ENCODE measurements at regions not wholly inside any gene's neighbourhood (a gene's known extent, or its start where the extent isn't known, plus 50 kb on each side); places are given as distances from the start of the nearest gene placed in this dataset.
"Not testable (repeated sequence)": the region's sequence is repeated elsewhere in the genome, so short reads cannot be mapped to it uniquely, and the experiment has no call there.

GRCh38 chr2:212794471-212794870, 255.9 kb upstream of the ERBB4 start:
- Histone ChIP-seq H3K4me3 (ENCODE audit: low read depth, low read length, poor library complexity, severe bottlenecking) (no peak overlapping the region), H3K27ac (ENCODE audit: low read depth, low read length, poor library complexity, severe bottlenecking) (no peak overlapping the region), H3K36me3 (ENCODE audit: insufficient read depth, low read length, poor library complexity, severe bottlenecking) (no peaks in the 10 kb centered on the region), H3K9me3 (ENCODE audit: low read depth, low read length, poor library complexity, severe bottlenecking) (no peaks in the 10 kb centered on the region), H3K4me1 (ENCODE audit: insufficient read depth, low read length, poor library complexity, severe bottlenecking) (peaks cover 6% of the 10 kb centered on the region), H3K27me3 (replicated peaks; ENCODE audit: insufficient read depth, low read depth, low read length, poor library complexity) (no peaks in the 10 kb centered on the region)
- POLR2A ChIA-PET (ENCODE audit: low non-redundant PET) = no interaction called here
- CTCF ChIA-PET = no interaction called here
- BruUV-seq (replicated peaks) = no TSS peak
- DNase-seq (ENCODE audit: low spot score) = peak; percentile 19
- TF ChIP-seq CTCF (conservative IDR thresholded peaks at IDR 0.05; ENCODE audit: low read depth, low read length) = no peak
- TF ChIP-seq EZH2 (IDR thresholded peaks at IDR 0.05; ENCODE audit: borderline replicate concordance, low read depth, low read length, poor library complexity, severe bottlenecking) = no peak
- intact Hi-C loops (cut with micrococcal nuclease; ENCODE audit: unreplicated experiment) = no loop called here

DNA sequence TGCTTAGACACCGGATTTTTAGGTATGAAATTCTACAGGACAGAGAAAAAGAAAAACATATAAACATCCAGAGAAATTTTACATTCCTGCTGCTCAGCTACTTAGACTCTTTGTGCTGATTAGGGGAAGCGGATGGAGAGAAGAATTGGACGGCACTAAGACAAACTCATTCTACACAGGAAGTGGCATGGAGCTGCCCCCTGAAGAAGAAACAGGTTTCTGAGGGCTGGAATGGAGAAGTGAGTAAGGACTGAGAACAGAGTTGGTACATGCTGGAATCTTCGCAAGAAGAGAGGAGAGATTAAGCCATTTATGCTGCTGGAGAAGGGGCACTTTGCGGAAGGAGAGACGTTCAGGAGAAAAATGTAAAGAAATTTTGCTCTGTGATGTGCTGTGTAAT, 253.0 kb upstream of the ERBB4 start:
- peaks cover 6% of the 10 kb centered on the region for H3K4me1 ChIP-seq (ENCODE audit: insufficient read depth, low read length, poor library complexity, severe bottlenecking)
- ChIA-PET CTCF (no interaction called here), POLR2A (ENCODE audit: low non-redundant PET) (no interaction called here)
- H3K27me3 ChIP-seq (replicated peaks; ENCODE audit: insufficient read depth, low read depth, low read length, poor library complexity) = no peaks in the 10 kb centered on the region
- no peaks in the 10 kb centered on the region for H3K9me3 ChIP-seq (ENCODE audit: low read depth, low read length, poor library complexity, severe bottlenecking)
- H3K36me3 ChIP-seq (ENCODE audit: insufficient read depth, low read length, poor library complexity, severe bottlenecking) = no peaks in the 10 kb centered on the region
- no peak overlapping the region for H3K4me3 ChIP-seq (ENCODE audit: low read depth, low read length, poor library complexity, severe bottlenecking)
- TF ChIP-seq EZH2 (IDR thresholded peaks at IDR 0.05; ENCODE audit: borderline replicate concordance, low read depth, low read length, poor library complexity, severe bottlenecking) = no peak
- no peak for TF ChIP-seq CTCF (conservative IDR thresholded peaks at IDR 0.05; ENCODE audit: low read depth, low read length)
- BruUV-seq (replicated peaks) = no TSS peak
- no peak for DNase-seq (ENCODE audit: low spot score)
- H3K27ac ChIP-seq (ENCODE audit: low read depth, low read length, poor library complexity, severe bottlenecking) = no peak overlapping the region
- intact Hi-C loops (cut with micrococcal nuclease; ENCODE audit: unreplicated experiment) = no loop called here

GRCh38 chr2:212786088-212786487, 247.5 kb upstream of the ERBB4 start:
- CTCF ChIA-PET; H3K36me3 ChIP-seq (ENCODE audit: insufficient read depth, low read length, poor library complexity, severe bottlenecking); BruUV-seq (replicated peaks); H3K4me3 ChIP-seq (ENCODE audit: low read depth, low read length, poor library complexity, severe bottlenecking); H3K4me1 ChIP-seq (ENCODE audit: insufficient read depth, low read length, poor library complexity, severe bottlenecking); intact Hi-C loops (cut with micrococcal nuclease; ENCODE audit: unreplicated experiment); POLR2A ChIA-PET (ENCODE audit: low non-redundant PET); H3K27me3 ChIP-seq (replicated peaks; ENCODE audit: insufficient read depth, low read depth, low read length, poor library complexity); DNase-seq (ENCODE audit: low spot score); H3K27ac ChIP-seq (ENCODE audit: low read depth, low read length, poor library complexity, severe bottlenecking): not testable (repeated sequence)
- peaks cover 16% of the 10 kb centered on the region for H3K9me3 ChIP-seq (ENCODE audit: low read depth, low read length, poor library complexity, severe bottlenecking)

DNA sequence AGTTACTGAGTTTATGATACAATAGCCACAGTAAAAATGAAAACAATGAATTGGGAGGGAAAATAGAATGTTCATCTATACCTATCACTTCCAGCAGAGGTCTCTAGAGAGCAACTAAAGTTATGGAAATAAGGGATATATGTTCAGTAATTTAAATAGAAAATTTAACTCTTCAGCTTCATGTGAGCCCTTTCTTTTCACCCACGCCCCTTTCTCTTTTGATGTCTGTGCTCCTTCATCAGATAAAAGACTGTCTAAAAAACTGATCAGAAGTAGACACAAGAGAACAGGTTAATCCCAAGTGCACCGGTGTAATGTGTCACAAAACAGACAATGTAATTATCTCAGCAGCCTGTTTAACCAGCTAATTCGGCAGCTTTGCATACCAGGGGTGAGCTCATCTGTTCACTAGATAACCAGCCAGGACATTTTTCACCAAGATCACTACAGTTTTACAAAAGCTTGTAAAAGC, 238.5 kb upstream of the ERBB4 start:
- peak; percentile 78 for DNase-seq (ENCODE audit: low spot score)
- TF ChIP-seq CTCF (conservative IDR thresholded peaks at IDR 0.05; ENCODE audit: low read depth, low read length) (peak; percentile 75), EZH2 (IDR thresholded peaks at IDR 0.05; ENCODE audit: borderline replicate concordance, low read depth, low read length, poor library complexity, severe bottlenecking) (no peak)
- peak overlapping the region; percentile 17 for H3K27ac ChIP-seq (ENCODE audit: low read depth, low read length, poor library complexity, severe bottlenecking)
- no peaks in the 10 kb centered on the region for H3K9me3 ChIP-seq (ENCODE audit: low read depth, low read length, poor library complexity, severe bottlenecking)
- H3K36me3 ChIP-seq (ENCODE audit: insufficient read depth, low read length, poor library complexity, severe bottlenecking) = no peaks in the 10 kb centered on the region
- H3K4me1 ChIP-seq (ENCODE audit: insufficient read depth, low read length, poor library complexity, severe bottlenecking) = peaks cover 32% of the 10 kb centered on the region
- no TSS peak for BruUV-seq (replicated peaks)
- H3K27me3 ChIP-seq (replicated peaks; ENCODE audit: insufficient read depth, low read depth, low read length, poor library complexity) = no peaks in the 10 kb centered on the region
- ChIA-PET CTCF (interaction anchor here (0.5 to 1.2 kb wide), 4 partner anchors 114 to 715 kb away, joined by 3 to 11 read pairs (median 5); no protein-coding TSS in a partner anchor), POLR2A (ENCODE audit: low non-redundant PET) (no interaction called here)
- no peak overlapping the region for H3K4me3 ChIP-seq (ENCODE audit: low read depth, low read length, poor library complexity, severe bottlenecking)
- intact Hi-C loops (cut with micrococcal nuclease; ENCODE audit: unreplicated experiment) = loop anchor here (1.0 to 5.0 kb wide), 5 partner anchors 65 to 470 kb away; no protein-coding TSS in a partner anchor

Measured in A673 (cell line).